NCI-H187 treated with DMSO at 0.1 percent for 48 hours (cell line): ENCODE measurements at regions not wholly inside any gene's neighbourhood (a gene's known extent, or its start where the extent isn't known, plus 50 kb on each side); places are given as distances from the start of the nearest gene placed in this dataset.

ENCODE experiments used
- DNase-seq: peaks from one replicate; lab custom pipeline; 2025; lab: John Stamatoyannopoulos, UW

- DNase-seq, result no peak
Measured at GRCh38 chr1:58430421-58431275, 115.9 kb downstream of the OMA1 start.

GRCh38 chr1:58426918-58427317, 119.6 kb downstream of the OMA1 start:
- DNase-seq, result no peak

GRCh38 chr1:58422436-58422835, 124.1 kb downstream of the OMA1 start:
- no peak for DNase-seq

GRCh38 chr1:58418283-58419228, 128.0 kb downstream of the OMA1 start:
- DNase-seq, result no peak

- DNase-seq, result no peak
Measured at GRCh38 chr1:58412071-58412580, 134.4 kb downstream of the OMA1 start.

GRCh38 chr1:58409890-58410289, 136.6 kb downstream of the OMA1 start:
- DNase-seq, result no peak

- no peak for DNase-seq
Measured at GRCh38 chr1:58409336-58409735, 137.2 kb downstream of the OMA1 start.

- DNase-seq, result no peak
Measured at GRCh38 chr1:58406301-58407071, 140.0 kb downstream of the OMA1 start.

GRCh38 chr1:58405660-58406059, 140.9 kb downstream of the OMA1 start:
- no peak for DNase-seq

GRCh38 chr1:58403894-58404293, 142.6 kb downstream of the OMA1 start:
- DNase-seq, result no peak

- DNase-seq, result no peak
Measured at GRCh38 chr1:58402444-58402843, 144.1 kb downstream of the OMA1 start.

GRCh38 chr1:58401991-58402390, 144.5 kb downstream of the OMA1 start:
- DNase-seq, result no peak

- DNase-seq, result no peak
Measured at GRCh38 chr1:58399176-58399575, 147.3 kb downstream of the OMA1 start.

- no peak for DNase-seq
Measured at GRCh38 chr1:58398714-58399113, 147.8 kb downstream of the OMA1 start.

GRCh38 chr1:58397187-58397820, 149.2 kb downstream of the OMA1 start:
- DNase-seq, result no peak

GRCh38 chr1:58396150-58396549, 150.4 kb downstream of the OMA1 start:
- DNase-seq, result no peak

- DNase-seq, result no peak
Measured at GRCh38 chr1:58395355-58395754, 151.2 kb downstream of the OMA1 start.

- no peak for DNase-seq
Measured at GRCh38 chr1:58392083-58392482, 154.4 kb downstream of the OMA1 start.

GRCh38 chr1:58391514-58391913, 155.0 kb downstream of the OMA1 start:
- no peak for DNase-seq

GRCh38 chr1:58391056-58391455, 155.5 kb downstream of the OMA1 start:
- DNase-seq, result no peak

GRCh38 chr1:58390091-58390490, 156.4 kb downstream of the OMA1 start:
- DNase-seq, result no peak
